Liver (tissue), 8 donors: ENCODE measurements at regions not wholly inside any gene's neighbourhood (a gene's known extent, or its start where the extent isn't known, plus 50 kb on each side); places are given as distances from the start of the nearest gene placed in this dataset.

Source experiments
- DNase-seq: peaks from one replicate; pipeline ENCODE4 v3.0.0-alpha.2; 2017; ENCODE audit warnings: low spot score
- H3K27ac ChIP-seq, 2 donors: one replicate each; pipeline ENCODE4 v1.7.0; 2013; ENCODE audit warnings: inconsistent platforms in 2 of 2, low read length in 2 of 2, control low read depth in 1 of 2, low read depth in 1 of 2, mild to moderate bottlenecking in 1 of 2
- H3K27me3 ChIP-seq, 4 donors: one replicate each; pipeline versions ENCODE4 v1.6.1 to v1.7.0; 2013; ENCODE audit warnings: low read length in 3 of 4, inconsistent platforms in 1 of 4, mild to moderate bottlenecking in 1 of 4, moderate library complexity in 1 of 4; ENCODE audit not compliant: control insufficient read depth in 4 of 4, insufficient read depth in 4 of 4
- H3K36me3 ChIP-seq, 4 donors: one replicate each; pipeline versions ENCODE4 v1.6.1 to v1.7.0; 2013; ENCODE audit warnings: low read length in 3 of 4, mild to moderate bottlenecking in 3 of 4, low read depth in 1 of 4, moderate library complexity in 1 of 4; ENCODE audit not compliant: control insufficient read depth in 4 of 4, insufficient read depth in 3 of 4
- H3K4me1 ChIP-seq, 4 donors: one replicate each; pipeline versions ENCODE4 v1.6.1 to v1.7.0; 2013; ENCODE audit warnings: low read length in 3 of 4, mild to moderate bottlenecking in 3 of 4, moderate library complexity in 1 of 4; ENCODE audit not compliant: control insufficient read depth in 4 of 4, insufficient read depth in 4 of 4
- H3K4me3 ChIP-seq, 3 donors: one replicate each; pipeline versions ENCODE4 v1.6.1 to v1.7.0; 2013; ENCODE audit warnings: low read length in 3 of 3, control low read depth in 1 of 3, low read depth in 1 of 3, mild to moderate bottlenecking in 1 of 3
- H3K9ac ChIP-seq, 2 donors: one replicate each; pipeline ENCODE4 v1.7.0; 2013; ENCODE audit warnings: low read length in 2 of 2, mild to moderate bottlenecking in 2 of 2, moderate library complexity in 2 of 2, control low read depth in 1 of 2, low read depth in 1 of 2
- H3K9me3 ChIP-seq, 4 donors: one replicate each; pipeline versions ENCODE4 v1.6.1 to v1.7.0; 2013; ENCODE audit warnings: low read length in 3 of 4; ENCODE audit not compliant: control insufficient read depth in 4 of 4
- EGR1 ChIP-seq, 2 donors: IDR thresholded peaks; 2 replicates each; pipeline ENCODE4 v1.6.1; 2016 to 2018; ENCODE audit warnings: antibody characterized with exemption in 2 of 2, low read depth in 2 of 2
- FOXA1 ChIP-seq: IDR thresholded peaks from 2 replicates; pipeline ENCODE4 v1.6.1; 2016; ENCODE audit warnings: antibody characterized with exemption
- FOXA2 ChIP-seq: IDR thresholded peaks from 2 replicates; pipeline ENCODE4 v1.6.1; 2016; ENCODE audit warnings: antibody characterized with exemption
- GABPA ChIP-seq, 2 donors: IDR thresholded peaks in 1 of 2; conservative IDR thresholded peaks in 1 of 2; 2 replicates each; pipeline ENCODE4 v1.6.1; 2016; ENCODE audit warnings: antibody characterized with exemption in 2 of 2, mild to moderate bottlenecking in 1 of 2, moderate library complexity in 1 of 2
- HNF4A ChIP-seq, 2 donors: conservative IDR thresholded peaks; 2 replicates each; pipeline ENCODE4 v1.6.1; 2016; ENCODE audit warnings: antibody characterized with exemption in 2 of 2, mild to moderate bottlenecking in 2 of 2
- HNF4G ChIP-seq: IDR thresholded peaks from 2 replicates; pipeline ENCODE4 v1.6.1; 2016; ENCODE audit warnings: antibody characterized with exemption
- JUND ChIP-seq, 2 donors: IDR thresholded peaks; 2 replicates each; pipeline ENCODE4 v1.6.1; 2016; ENCODE audit warnings: antibody characterized with exemption in 2 of 2
- NR2F2 ChIP-seq: IDR thresholded peaks from 2 replicates; pipeline ENCODE4 v1.6.1; 2016; ENCODE audit warnings: antibody characterized with exemption
- RAD21 ChIP-seq, 2 donors: IDR thresholded peaks; 2 replicates each; pipeline ENCODE4 v1.6.1; 2016; ENCODE audit warnings: antibody characterized with exemption in 2 of 2, mild to moderate bottlenecking in 2 of 2
- RXRA ChIP-seq, 2 donors: IDR thresholded peaks; 2 replicates each; pipeline ENCODE4 v1.6.1; 2017 to 2018; ENCODE audit warnings: antibody characterized with exemption in 2 of 2, mild to moderate bottlenecking in 1 of 2
- SP1 ChIP-seq: IDR thresholded peaks from 2 replicates; pipeline ENCODE4 v1.6.1; 2018; ENCODE audit warnings: antibody characterized with exemption, mild to moderate bottlenecking
- TAF1 ChIP-seq: conservative IDR thresholded peaks from 2 replicates; pipeline ENCODE4 v1.6.1; 2016; ENCODE audit warnings: antibody characterized with exemption, mild to moderate bottlenecking
- YY1 ChIP-seq: IDR thresholded peaks from 2 replicates; pipeline ENCODE4 v1.6.1; 2016; ENCODE audit warnings: antibody characterized with exemption, mild to moderate bottlenecking
- WGBS: extraction: QIAGEN DNeasy Blood & Tissue Kit; methylation state at CpG from one replicate; pipeline ENCODE4 v1.1.7; 2013; 5-methylcytosine and 5-hydroxymethylcytosine counted together
- TF ChIP-seq, protein P1 (sequence below): fragments of 150-350 bp; IDR thresholded peaks from 2 replicates; pipeline ENCODE4 v1.5.1; 2017; ENCODE audit warnings: improper control_type of control experiment, low read depth, low read length; ENCODE audit not compliant: missing input control
- TF ChIP-seq, protein P2 (sequence below): IDR thresholded peaks from 2 replicates; pipeline ENCODE4 v1.6.1; 2016; ENCODE audit warnings: antibody characterized with exemption, mild to moderate bottlenecking
- TF ChIP-seq, protein P3 (sequence below): IDR thresholded peaks from 2 replicates; pipeline ENCODE4 v1.6.1; 2016; ENCODE audit warnings: antibody characterized with exemption
- TF ChIP-seq, protein P4 (sequence below): IDR thresholded peaks from 2 replicates; pipeline ENCODE4 v1.6.1; 2016; ENCODE audit warnings: antibody characterized with exemption
- TF ChIP-seq, protein P5 (sequence below): IDR thresholded peaks from 2 replicates; pipeline ENCODE4 v1.6.1; 2016; ENCODE audit warnings: antibody characterized with exemption
- donor health status: healthy.
- donor health status: healthy.
- donor health status: healthy.
- donor health status: healthy.
- donor health status: healthy.

DNA sequence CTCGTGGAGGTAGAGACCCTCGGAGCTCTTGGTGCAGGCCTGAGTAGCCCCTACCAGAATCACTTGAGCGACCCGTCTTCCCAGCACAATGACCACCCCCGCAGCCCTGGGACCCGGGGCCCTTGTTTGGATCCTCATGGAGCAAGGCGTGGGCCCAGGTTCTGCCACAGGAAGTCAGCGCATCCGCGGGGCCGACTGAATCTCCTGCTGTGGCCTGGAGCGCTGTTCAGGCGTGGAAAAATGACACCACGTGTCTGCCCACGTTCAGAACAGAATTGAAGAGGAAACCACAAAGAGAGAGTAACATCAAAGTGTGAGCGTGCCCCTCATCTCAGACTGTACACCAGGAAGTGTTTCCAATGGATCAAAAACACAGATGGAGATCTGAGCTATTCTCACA is 1479.2 kb downstream of the TBC1D22A start:
- TF ChIP-seq SP1 (no peak), YY1 (no peak)
- Histone ChIP-seq H3K4me1 (no peaks in the 10 kb centered on the region), H3K27me3 (no peaks in the 10 kb centered on the region), H3K4me3 (no peak overlapping the region), H3K9me3 (no peaks in the 10 kb centered on the region), H3K9ac (no peak overlapping the region), H3K36me3 (no peaks in the 10 kb centered on the region), H3K27ac (no peak overlapping the region)
- WGBS, result 78% methylated on average over 16 of the region's 16 CpGs
- DNase-seq, result no peak

DNA sequence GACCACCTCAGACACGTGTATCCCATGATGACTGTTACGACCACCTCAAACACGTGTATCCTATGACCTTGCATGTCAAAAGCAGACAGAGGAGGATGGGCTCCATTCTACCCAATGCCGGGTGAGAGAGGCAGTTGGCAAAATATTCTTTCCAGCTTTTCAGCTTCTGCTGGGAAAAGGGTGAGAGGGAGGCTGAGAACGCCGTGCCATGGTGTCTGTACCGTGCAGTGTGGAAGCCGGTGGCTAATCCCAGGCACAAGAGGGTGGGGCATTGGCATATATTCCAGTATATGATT is 1478.4 kb downstream of the TBC1D22A start:
- Histone ChIP-seq H3K4me3 (no peak overlapping the region), H3K27me3 (no peaks in the 10 kb centered on the region), H3K9me3 (no peaks in the 10 kb centered on the region), H3K36me3 (no peaks in the 10 kb centered on the region), H3K9ac (no peak overlapping the region), H3K4me1 (no peaks in the 10 kb centered on the region), H3K27ac (no peak overlapping the region)
- 78% methylated on average over 8 of the region's 8 CpGs for WGBS
- DNase-seq, result no peak
- TF ChIP-seq FOXA1 (no peak), RAD21 (IDR thresholded peaks at IDR 0.05) (no peak), JUND (IDR thresholded peaks at IDR 0.05) (no peak), FOXA2 (no peak), HNF4A (conservative IDR thresholded peaks at IDR 0.05) (no peak), NR2F2 (no peak), TAF1 (no peak), GABPA (IDR thresholded peaks at IDR 0.05 in 1 of 2, conservative IDR thresholded peaks at IDR 0.05 in 1 of 2) (no peak), EGR1 (IDR thresholded peaks at IDR 0.05; ENCODE audit: low read depth in 2 of 2) (no peak), RXRA (IDR thresholded peaks at IDR 0.05) (no peak), SP1 (no peak), YY1 (no peak), HNF4G (no peak)
- TF ChIP-seq, protein P1, sequence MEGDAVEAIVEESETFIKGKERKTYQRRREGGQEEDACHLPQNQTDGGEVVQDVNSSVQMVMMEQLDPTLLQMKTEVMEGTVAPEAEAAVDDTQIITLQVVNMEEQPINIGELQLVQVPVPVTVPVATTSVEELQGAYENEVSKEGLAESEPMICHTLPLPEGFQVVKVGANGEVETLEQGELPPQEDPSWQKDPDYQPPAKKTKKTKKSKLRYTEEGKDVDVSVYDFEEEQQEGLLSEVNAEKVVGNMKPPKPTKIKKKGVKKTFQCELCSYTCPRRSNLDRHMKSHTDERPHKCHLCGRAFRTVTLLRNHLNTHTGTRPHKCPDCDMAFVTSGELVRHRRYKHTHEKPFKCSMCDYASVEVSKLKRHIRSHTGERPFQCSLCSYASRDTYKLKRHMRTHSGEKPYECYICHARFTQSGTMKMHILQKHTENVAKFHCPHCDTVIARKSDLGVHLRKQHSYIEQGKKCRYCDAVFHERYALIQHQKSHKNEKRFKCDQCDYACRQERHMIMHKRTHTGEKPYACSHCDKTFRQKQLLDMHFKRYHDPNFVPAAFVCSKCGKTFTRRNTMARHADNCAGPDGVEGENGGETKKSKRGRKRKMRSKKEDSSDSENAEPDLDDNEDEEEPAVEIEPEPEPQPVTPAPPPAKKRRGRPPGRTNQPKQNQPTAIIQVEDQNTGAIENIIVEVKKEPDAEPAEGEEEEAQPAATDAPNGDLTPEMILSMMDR, result no peak
- TF ChIP-seq, protein P2, sequence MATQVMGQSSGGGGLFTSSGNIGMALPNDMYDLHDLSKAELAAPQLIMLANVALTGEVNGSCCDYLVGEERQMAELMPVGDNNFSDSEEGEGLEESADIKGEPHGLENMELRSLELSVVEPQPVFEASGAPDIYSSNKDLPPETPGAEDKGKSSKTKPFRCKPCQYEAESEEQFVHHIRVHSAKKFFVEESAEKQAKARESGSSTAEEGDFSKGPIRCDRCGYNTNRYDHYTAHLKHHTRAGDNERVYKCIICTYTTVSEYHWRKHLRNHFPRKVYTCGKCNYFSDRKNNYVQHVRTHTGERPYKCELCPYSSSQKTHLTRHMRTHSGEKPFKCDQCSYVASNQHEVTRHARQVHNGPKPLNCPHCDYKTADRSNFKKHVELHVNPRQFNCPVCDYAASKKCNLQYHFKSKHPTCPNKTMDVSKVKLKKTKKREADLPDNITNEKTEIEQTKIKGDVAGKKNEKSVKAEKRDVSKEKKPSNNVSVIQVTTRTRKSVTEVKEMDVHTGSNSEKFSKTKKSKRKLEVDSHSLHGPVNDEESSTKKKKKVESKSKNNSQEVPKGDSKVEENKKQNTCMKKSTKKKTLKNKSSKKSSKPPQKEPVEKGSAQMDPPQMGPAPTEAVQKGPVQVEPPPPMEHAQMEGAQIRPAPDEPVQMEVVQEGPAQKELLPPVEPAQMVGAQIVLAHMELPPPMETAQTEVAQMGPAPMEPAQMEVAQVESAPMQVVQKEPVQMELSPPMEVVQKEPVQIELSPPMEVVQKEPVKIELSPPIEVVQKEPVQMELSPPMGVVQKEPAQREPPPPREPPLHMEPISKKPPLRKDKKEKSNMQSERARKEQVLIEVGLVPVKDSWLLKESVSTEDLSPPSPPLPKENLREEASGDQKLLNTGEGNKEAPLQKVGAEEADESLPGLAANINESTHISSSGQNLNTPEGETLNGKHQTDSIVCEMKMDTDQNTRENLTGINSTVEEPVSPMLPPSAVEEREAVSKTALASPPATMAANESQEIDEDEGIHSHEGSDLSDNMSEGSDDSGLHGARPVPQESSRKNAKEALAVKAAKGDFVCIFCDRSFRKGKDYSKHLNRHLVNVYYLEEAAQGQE, result no peak
- TF ChIP-seq, protein P3, sequence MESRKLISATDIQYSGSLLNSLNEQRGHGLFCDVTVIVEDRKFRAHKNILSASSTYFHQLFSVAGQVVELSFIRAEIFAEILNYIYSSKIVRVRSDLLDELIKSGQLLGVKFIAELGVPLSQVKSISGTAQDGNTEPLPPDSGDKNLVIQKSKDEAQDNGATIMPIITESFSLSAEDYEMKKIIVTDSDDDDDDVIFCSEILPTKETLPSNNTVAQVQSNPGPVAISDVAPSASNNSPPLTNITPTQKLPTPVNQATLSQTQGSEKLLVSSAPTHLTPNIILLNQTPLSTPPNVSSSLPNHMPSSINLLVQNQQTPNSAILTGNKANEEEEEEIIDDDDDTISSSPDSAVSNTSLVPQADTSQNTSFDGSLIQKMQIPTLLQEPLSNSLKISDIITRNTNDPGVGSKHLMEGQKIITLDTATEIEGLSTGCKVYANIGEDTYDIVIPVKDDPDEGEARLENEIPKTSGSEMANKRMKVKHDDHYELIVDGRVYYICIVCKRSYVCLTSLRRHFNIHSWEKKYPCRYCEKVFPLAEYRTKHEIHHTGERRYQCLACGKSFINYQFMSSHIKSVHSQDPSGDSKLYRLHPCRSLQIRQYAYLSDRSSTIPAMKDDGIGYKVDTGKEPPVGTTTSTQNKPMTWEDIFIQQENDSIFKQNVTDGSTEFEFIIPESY, result no peak
- TF ChIP-seq, protein P4, sequence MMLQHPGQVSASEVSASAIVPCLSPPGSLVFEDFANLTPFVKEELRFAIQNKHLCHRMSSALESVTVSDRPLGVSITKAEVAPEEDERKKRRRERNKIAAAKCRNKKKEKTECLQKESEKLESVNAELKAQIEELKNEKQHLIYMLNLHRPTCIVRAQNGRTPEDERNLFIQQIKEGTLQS, result no peak
- TF ChIP-seq, protein P5, sequence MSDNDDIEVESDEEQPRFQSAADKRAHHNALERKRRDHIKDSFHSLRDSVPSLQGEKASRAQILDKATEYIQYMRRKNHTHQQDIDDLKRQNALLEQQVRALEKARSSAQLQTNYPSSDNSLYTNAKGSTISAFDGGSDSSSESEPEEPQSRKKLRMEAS, result no peak
